ENCODE measurements at regions not wholly inside any gene's neighbourhood (a gene's known extent, or its start where the extent isn't known, plus 50 kb on each side); places are given as distances from the start of the nearest gene placed in this dataset.

GRCh38 chr2:129296396-129296795, 683.1 kb upstream of the RAB6C start:
- TF ChIP-seq EZH2phosphoT487 (IDR thresholded peaks at IDR 0.05; ENCODE audit: low read depth) (no peak), CTCF (IDR thresholded peaks at IDR 0.05; ENCODE audit: low read depth, low read length) (no peak)
